Body of pancreas (tissue), 4 donors: ENCODE measurements at regions not wholly inside any gene's neighbourhood (a gene's known extent, or its start where the extent isn't known, plus 50 kb on each side); places are given as distances from the start of the nearest gene placed in this dataset.

Source experiments
- ATAC-seq: fragments of 150-250 bp; one replicate; pipeline ENCODE4 v1.9.1; 2016
- DNase-seq, 4 donors: peaks; one replicate each; pipeline ENCODE4 v3.0.0-alpha.2; 2019
- H3K27ac ChIP-seq, 4 donors: fragments of 200-600 bp; sonication (generic); 1 replicate in 3 of 4; 2 replicates in 1 of 4; pipeline versions ENCODE4 v1.5.1 to v1.6.1; 2016 to 2019; ENCODE audit warnings: mild to moderate bottlenecking in 1 of 4, mixed read lengths in 1 of 4, moderate library complexity in 1 of 4
- H3K27me3 ChIP-seq, 2 donors: fragments of 200-600 bp; sonication (generic); one replicate each; pipeline ENCODE4 v1.6.0; 2016; ENCODE audit warnings: mild to moderate bottlenecking in 1 of 2
- H3K36me3 ChIP-seq, 2 donors: fragments of 200-600 bp; sonication (generic); replicated peaks in 1 of 2; 2 replicates each; pipeline ENCODE4 v1.5.1; 2016; ENCODE audit warnings: low read depth in 2 of 2; ENCODE audit not compliant: insufficient read depth in 1 of 2
- H3K4me1 ChIP-seq: fragments of 200-600 bp; sonication (generic); one replicate; pipeline ENCODE4 v1.6.0; 2016
- H3K4me3 ChIP-seq, 2 donors: fragments of 200-600 bp; sonication (generic); 1 replicate in 1 of 2; 2 replicates in 1 of 2; pipeline ENCODE4 v1.5.1; 2016 to 2019
- H3K9me3 ChIP-seq, 3 donors: fragments of 200-600 bp; sonication (generic); 1 replicate in 2 of 3; 2 replicates in 1 of 3; pipeline ENCODE4 v1.5.1; 2016
- POLR2A ChIP-seq, 3 donors: fragments of 450-650 bp; IDR thresholded peaks; one replicate each; pipeline ENCODE4 v1.6.1; 2016; ENCODE audit warnings: antibody characterized with exemption in 3 of 3, mild to moderate bottlenecking in 2 of 3
- WGBS, 2 donors: methylation state at CpG; one replicate each; pipeline ENCODE4 v1.1.5; 2017; 5-methylcytosine and 5-hydroxymethylcytosine counted together
- intact Hi-C: fragments of 100-400 bp; cut with DNase I; formaldehyde crosslinking; loops from one replicate; pipeline ENCODE4 v1.15.1; 2023
- TF ChIP-seq, protein P1 (sequence below), 7 experiments: fragments of 450-650 bp in 4 of 7; fragments of 200-600 bp in 3 of 7; sonication (generic) in 3 of 7; IDR thresholded peaks; one replicate each; pipeline ENCODE4 v1.5.1; 2016 to 2019; ENCODE audit warnings: antibody characterized with exemption in 7 of 7

DNA sequence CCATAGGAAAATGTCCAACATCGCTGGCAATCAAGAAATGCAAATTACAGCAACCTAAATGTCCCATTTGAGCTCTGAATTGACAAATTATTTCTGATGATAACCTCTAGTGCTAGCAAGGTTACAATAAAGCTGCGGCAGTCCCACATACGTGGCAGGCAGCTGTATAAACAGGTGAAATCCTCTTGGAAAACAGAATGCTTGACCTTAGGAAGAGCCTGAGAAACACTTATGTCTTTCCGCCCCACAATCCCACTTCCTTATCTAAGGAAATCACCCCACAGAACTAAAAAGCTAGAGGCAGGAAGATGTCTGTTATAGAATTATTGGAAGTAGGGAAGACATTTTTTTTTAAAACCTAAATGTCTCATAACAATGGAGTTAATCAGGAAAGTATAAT is 154.3 kb downstream of the KATNIP start:
- no peaks in the 10 kb centered on the region for H3K9me3 ChIP-seq
- ATAC-seq, result no peak
- WGBS, 2 donors, result 74 to 75% methylated on average over 4 of the region's 4 CpGs
- H3K27me3 ChIP-seq, result no peaks in the 10 kb centered on the region
- H3K4me1 ChIP-seq, result no peaks in the 10 kb centered on the region
- H3K27ac ChIP-seq, result no peak overlapping the region
- no peak overlapping the region for H3K4me3 ChIP-seq
- peaks cover 4% of the 10 kb centered on the region in 2 donors for H3K36me3 ChIP-seq
- intact Hi-C loops, result no loop called here
- no peak for DNase-seq
- TF ChIP-seq, protein P1, sequence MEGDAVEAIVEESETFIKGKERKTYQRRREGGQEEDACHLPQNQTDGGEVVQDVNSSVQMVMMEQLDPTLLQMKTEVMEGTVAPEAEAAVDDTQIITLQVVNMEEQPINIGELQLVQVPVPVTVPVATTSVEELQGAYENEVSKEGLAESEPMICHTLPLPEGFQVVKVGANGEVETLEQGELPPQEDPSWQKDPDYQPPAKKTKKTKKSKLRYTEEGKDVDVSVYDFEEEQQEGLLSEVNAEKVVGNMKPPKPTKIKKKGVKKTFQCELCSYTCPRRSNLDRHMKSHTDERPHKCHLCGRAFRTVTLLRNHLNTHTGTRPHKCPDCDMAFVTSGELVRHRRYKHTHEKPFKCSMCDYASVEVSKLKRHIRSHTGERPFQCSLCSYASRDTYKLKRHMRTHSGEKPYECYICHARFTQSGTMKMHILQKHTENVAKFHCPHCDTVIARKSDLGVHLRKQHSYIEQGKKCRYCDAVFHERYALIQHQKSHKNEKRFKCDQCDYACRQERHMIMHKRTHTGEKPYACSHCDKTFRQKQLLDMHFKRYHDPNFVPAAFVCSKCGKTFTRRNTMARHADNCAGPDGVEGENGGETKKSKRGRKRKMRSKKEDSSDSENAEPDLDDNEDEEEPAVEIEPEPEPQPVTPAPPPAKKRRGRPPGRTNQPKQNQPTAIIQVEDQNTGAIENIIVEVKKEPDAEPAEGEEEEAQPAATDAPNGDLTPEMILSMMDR (IDR thresholded peaks at IDR 0.05), result no peak
- TF ChIP-seq POLR2A (IDR thresholded peaks at IDR 0.05), result no peak

DNA sequence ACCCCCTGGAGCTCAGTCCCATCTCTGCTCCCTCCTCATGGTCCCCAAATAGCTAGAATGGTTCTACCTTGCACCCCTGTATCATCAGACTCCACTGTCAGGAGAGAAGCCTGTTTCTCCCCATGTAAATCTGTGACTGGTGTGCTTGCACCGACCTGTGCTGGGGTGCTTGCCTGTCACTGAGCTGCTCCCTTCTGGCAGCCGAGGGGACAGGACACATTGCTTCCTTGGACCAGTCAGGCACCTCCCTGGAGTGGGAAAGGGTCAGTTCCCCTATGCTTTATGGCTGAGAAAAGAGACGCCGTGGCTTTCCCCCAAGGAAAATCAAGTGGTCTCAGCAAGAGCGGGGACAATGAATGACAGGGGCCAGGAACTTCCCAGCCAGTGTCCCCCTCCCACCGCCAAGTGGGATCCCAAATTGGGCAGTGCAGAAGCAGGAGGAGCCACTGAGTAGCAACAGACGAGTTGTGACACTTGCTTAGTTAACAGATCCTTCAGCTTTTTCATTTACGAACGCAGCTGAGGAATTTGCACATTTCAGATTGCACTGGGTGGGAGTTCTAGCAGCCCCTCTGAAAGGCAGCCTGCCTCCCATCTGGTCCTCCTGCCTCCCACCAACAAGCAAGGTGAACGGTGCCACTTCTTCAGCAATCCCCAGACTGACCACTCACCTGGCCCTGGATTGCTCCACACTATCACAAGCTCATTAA is 156.4 kb downstream of the KATNIP start:
- Histone ChIP-seq H3K9me3 (no peaks in the 10 kb centered on the region), H3K4me1 (no peaks in the 10 kb centered on the region), H3K27ac (no peak overlapping the region), H3K27me3 (no peaks in the 10 kb centered on the region), H3K36me3 (peaks cover 0 to 8% of the 10 kb centered on the region in 2 donors), H3K4me3 (no peak overlapping the region)
- WGBS, 2 donors, result 82 to 86% methylated on average over 10 of the region's 10 CpGs
- ATAC-seq (no peak), DNase-seq (no peak)
- TF ChIP-seq, protein P1 (IDR thresholded peaks at IDR 0.05), result no peak
- TF ChIP-seq POLR2A (IDR thresholded peaks at IDR 0.05), result no peak
- intact Hi-C loops, result no loop called here

DNA sequence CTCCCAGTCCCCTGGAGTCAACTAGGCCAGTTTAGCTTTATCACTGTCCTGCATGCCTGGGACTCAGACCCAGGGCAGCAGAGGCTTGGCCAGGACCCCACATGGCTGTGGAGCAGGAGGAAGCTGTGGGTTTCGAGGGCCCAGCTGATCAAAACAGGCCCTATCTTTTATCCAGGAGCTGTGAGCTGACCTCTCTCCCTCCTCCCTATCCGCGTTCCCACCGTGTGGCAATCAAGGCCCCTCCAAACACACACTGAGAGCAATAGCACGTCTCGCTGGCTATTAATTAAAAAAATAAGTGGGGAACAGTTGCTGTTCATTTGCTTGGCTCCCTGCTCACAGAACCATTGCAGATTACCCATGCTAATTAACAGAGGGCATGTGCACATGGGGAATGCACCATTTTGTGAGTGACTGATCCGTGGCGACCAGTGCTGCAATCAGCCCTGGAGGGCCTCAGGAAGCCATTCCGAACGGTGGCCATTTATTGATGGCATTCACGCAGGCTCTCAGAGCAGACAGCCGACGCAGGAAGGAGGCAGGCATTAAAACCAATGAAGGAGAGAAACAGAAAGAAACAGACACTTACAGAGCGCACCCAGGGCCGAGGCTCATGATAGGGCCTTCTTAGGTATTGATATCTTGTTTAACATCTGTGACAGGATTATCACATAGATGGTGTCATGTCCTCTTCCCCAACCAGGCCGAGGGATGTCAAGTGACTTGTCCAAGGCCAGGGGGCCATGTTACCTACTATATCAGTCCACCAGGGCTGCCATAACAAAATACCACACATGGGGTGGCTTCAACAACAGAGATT is 157.1 kb downstream of the KATNIP start:
- Histone ChIP-seq H3K36me3 (peaks cover 0 to 4% of the 10 kb centered on the region in 2 donors), H3K9me3 (no peaks in the 10 kb centered on the region), H3K27me3 (no peaks in the 10 kb centered on the region), H3K4me1 (no peaks in the 10 kb centered on the region), H3K27ac (no peak overlapping the region), H3K4me3 (no peak overlapping the region)
- DNase-seq (no peak), ATAC-seq (no peak)
- TF ChIP-seq, protein P1 (IDR thresholded peaks at IDR 0.05), result no peak
- TF ChIP-seq POLR2A (IDR thresholded peaks at IDR 0.05), result no peak
- intact Hi-C loops, result no loop called here
- 93 to 97% methylated on average over 15 to 16 of the region's 16 CpGs for WGBS, 2 donors

DNA sequence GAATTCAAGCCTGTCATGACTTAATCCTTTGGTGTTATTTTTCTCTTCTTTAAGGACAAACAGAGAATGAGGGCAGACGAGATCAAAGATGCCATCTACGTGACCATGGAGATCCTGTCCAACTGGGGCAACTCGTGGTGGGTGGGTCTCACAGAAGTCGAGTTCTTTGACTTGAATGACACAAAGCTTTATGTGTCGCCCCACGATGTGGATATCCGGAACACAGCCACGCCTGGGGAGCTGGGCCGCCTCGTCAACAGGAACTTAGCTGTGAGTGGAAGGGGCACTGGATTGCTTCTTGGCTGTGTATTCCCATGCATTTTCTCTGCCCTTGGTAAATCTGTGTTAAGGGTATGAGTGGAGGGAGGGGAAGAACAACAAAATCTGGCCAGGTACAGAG is 158.7 kb downstream of the KATNIP start:
- DNase-seq (no peak), ATAC-seq (no peak)
- TF ChIP-seq, protein P1 (IDR thresholded peaks at IDR 0.05), result no peak
- no peak for TF ChIP-seq POLR2A (IDR thresholded peaks at IDR 0.05)
- Histone ChIP-seq H3K4me3 (no peak overlapping the region), H3K9me3 (no peaks in the 10 kb centered on the region), H3K27ac (no peak overlapping the region), H3K4me1 (no peaks in the 10 kb centered on the region), H3K27me3 (no peaks in the 10 kb centered on the region), H3K36me3 (peaks cover 0 to 4% of the 10 kb centered on the region in 2 donors)
- intact Hi-C loops, result no loop called here
- 86% methylated on average over 10 of the region's 10 CpGs for WGBS, 2 donors
